Fibroblast of lung (primary cell): ENCODE measurements at regions not wholly inside any gene's neighbourhood (a gene's known extent, or its start where the extent isn't known, plus 50 kb on each side); places are given as distances from the start of the nearest gene placed in this dataset.

Source experiments
- DNase-seq, 2 donors: peaks; one replicate each; pipeline versions ENCODE4 v3.0.0 to v3.0.0-alpha.2; 2010; ENCODE audit warnings: low read depth in 2 of 2
- H2AFZ ChIP-seq: 2 replicates; pipeline ENCODE4 v1.5.1; 2012; ENCODE audit warnings: low read length, control low read depth, inconsistent platforms
- H3K27ac ChIP-seq: 2 replicates; pipeline ENCODE4 v1.5.1; 2011; ENCODE audit warnings: low read length, control low read depth; ENCODE audit not compliant: insufficient read depth
- H3K27me3 ChIP-seq: 2 replicates; pipeline ENCODE4 v1.5.1; 2011; ENCODE audit warnings: mild to moderate bottlenecking, low read length; ENCODE audit not compliant: control insufficient read depth, insufficient read depth
- H3K36me3 ChIP-seq: 2 replicates; pipeline ENCODE4 v1.5.1; 2011; ENCODE audit warnings: low read length; ENCODE audit not compliant: control insufficient read depth, insufficient read depth
- H3K4me1 ChIP-seq: 2 replicates; pipeline ENCODE4 v1.5.1; 2011; ENCODE audit warnings: low read length; ENCODE audit not compliant: control insufficient read depth, insufficient read depth; ENCODE audit errors: extremely low read depth
- H3K4me2 ChIP-seq: 2 replicates; pipeline ENCODE4 v1.5.1; 2011; ENCODE audit warnings: low read length, control low read depth; ENCODE audit not compliant: insufficient read depth; ENCODE audit errors: extremely low read depth
- H3K4me3 ChIP-seq, 4 experiments: fragments of 200-600 bp in 1 of 4; sonication (generic) in 1 of 4; replicated peaks in 1 of 4; 2 replicates each; pipeline ENCODE4 v1.5.1; 2011 to 2016; ENCODE audit warnings: low read length in 4 of 4, low read depth in 3 of 4, mild to moderate bottlenecking in 3 of 4, control low read depth in 2 of 4, inconsistent platforms in 1 of 4, mixed read lengths in 1 of 4; ENCODE audit not compliant: insufficient read depth in 1 of 4; ENCODE audit errors: control extremely low read depth in 1 of 4
- H3K79me2 ChIP-seq: 2 replicates; pipeline ENCODE4 v1.5.1; 2012; ENCODE audit warnings: mild to moderate bottlenecking, low read length, inconsistent platforms; ENCODE audit not compliant: control insufficient read depth, insufficient read depth
- H3K9ac ChIP-seq: 2 replicates; pipeline ENCODE4 v1.5.1; 2011; ENCODE audit warnings: mild to moderate bottlenecking, low read length, control low read depth; ENCODE audit not compliant: insufficient read depth
- H3K9me3 ChIP-seq: 2 replicates; pipeline ENCODE4 v1.5.1; 2012; ENCODE audit warnings: low read depth, low read length; ENCODE audit not compliant: control insufficient read depth, insufficient read depth
- H4K20me1 ChIP-seq: 2 replicates; pipeline ENCODE4 v1.5.1; 2011; ENCODE audit warnings: low read length; ENCODE audit not compliant: control insufficient read depth, insufficient read depth; ENCODE audit errors: extremely low read depth
- EZH2 ChIP-seq: IDR thresholded peaks from 2 replicates; pipeline ENCODE4 v1.5.1; 2012; ENCODE audit warnings: low read length, control low read depth, mild to moderate bottlenecking; ENCODE audit errors: missing control alignments
- TF ChIP-seq, protein P1 (sequence below), 2 donors: IDR thresholded peaks in 1 of 2; conservative IDR thresholded peaks in 1 of 2; 1 replicate in 1 of 2; 2 replicates in 1 of 2; pipeline ENCODE4 v1.5.1; 2011 to 2012; ENCODE audit warnings: low read length in 2 of 2, control low read depth in 1 of 2, inconsistent platforms in 1 of 2, low read depth in 1 of 2, mild to moderate bottlenecking in 1 of 2

DNA sequence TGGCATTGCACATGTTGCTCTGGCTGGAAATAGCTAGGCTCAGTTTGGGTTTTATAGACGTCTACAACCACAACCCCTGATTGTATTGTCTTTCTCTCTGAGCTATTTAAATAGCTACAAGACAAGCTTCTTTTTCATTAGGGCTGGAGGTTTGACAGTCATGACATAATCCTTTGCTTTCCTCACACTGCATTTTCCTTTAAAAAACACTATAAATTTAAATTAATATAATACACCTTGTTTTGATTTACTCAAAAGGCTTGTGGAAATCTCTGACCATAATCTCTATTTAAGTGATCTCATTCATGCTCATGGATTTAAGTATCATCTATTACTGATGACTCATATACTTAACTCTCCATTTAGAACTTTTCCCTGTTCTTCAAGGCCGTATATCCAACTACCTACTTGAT lies 50.4 kb upstream of the PTGFR start:
- H3K4me2 ChIP-seq, result no peak overlapping the region
- no peaks in the 10 kb centered on the region for H3K27me3 ChIP-seq
- no peak overlapping the region for H2AFZ ChIP-seq
- H3K79me2 ChIP-seq, result no peaks in the 10 kb centered on the region
- H4K20me1 ChIP-seq, result no peaks in the 10 kb centered on the region
- no peak overlapping the region for H3K27ac ChIP-seq
- H3K9me3 ChIP-seq, result no peaks in the 10 kb centered on the region
- no peak overlapping the region for H3K4me3 ChIP-seq
- H3K4me1 ChIP-seq, result no peaks in the 10 kb centered on the region
- peak in 1 of 2 donors; percentile 69 for DNase-seq
- H3K36me3 ChIP-seq, result no peaks in the 10 kb centered on the region
- TF ChIP-seq, protein P1, sequence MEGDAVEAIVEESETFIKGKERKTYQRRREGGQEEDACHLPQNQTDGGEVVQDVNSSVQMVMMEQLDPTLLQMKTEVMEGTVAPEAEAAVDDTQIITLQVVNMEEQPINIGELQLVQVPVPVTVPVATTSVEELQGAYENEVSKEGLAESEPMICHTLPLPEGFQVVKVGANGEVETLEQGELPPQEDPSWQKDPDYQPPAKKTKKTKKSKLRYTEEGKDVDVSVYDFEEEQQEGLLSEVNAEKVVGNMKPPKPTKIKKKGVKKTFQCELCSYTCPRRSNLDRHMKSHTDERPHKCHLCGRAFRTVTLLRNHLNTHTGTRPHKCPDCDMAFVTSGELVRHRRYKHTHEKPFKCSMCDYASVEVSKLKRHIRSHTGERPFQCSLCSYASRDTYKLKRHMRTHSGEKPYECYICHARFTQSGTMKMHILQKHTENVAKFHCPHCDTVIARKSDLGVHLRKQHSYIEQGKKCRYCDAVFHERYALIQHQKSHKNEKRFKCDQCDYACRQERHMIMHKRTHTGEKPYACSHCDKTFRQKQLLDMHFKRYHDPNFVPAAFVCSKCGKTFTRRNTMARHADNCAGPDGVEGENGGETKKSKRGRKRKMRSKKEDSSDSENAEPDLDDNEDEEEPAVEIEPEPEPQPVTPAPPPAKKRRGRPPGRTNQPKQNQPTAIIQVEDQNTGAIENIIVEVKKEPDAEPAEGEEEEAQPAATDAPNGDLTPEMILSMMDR (conservative IDR thresholded peaks at IDR 0.05 in 1 of 2, IDR thresholded peaks at IDR 0.05 in 1 of 2; ENCODE audit: low read depth in 1 of 2, low read length in 2 of 2), result no peak
- TF ChIP-seq EZH2, result no peak
- H3K9ac ChIP-seq, result no peak overlapping the region
